Neural progenitor cell (in vitro differentiated cells): ENCODE measurements at regions not wholly inside any gene's neighbourhood (a gene's known extent, or its start where the extent isn't known, plus 50 kb on each side); places are given as distances from the start of the nearest gene placed in this dataset.
A peak's percentile ranks its signal among the peaks of the same experiment; 100 is the strongest.
"Not testable (repeated sequence)": the region's sequence is repeated elsewhere in the genome, so short reads cannot be mapped to it uniquely, and the experiment has no call there.

Experiments
- DNase-seq: peaks from one replicate; pipeline ENCODE4 v3.0.0-alpha.2; 2016; ENCODE audit warnings: low spot score
- H2AFZ ChIP-seq: fragments of 200-600 bp; sonication (generic); replicated peaks from 2 replicates; pipeline ENCODE4 v1.6.1; 2016; ENCODE audit warnings: antibody characterized with exemption
- H3F3A ChIP-seq: fragments of 200-600 bp; sonication (generic); 2 replicates; pipeline ENCODE4 v1.6.1; 2016; ENCODE audit warnings: antibody characterized with exemption, low read depth
- H3K27ac ChIP-seq: fragments of 200-600 bp; sonication (generic); 2 replicates; pipeline ENCODE4 v1.5.1; 2016; ENCODE audit warnings: mild to moderate bottlenecking
- H3K27me3 ChIP-seq: fragments of 200-600 bp; sonication (generic); 2 replicates; pipeline ENCODE4 v1.6.1; 2016; ENCODE audit warnings: mild to moderate bottlenecking, moderate library complexity
- H3K36me3 ChIP-seq: fragments of 200-600 bp; sonication (generic); 2 replicates; pipeline ENCODE4 v1.5.1; 2016
- H3K4me1 ChIP-seq: fragments of 200-600 bp; sonication (generic); 2 replicates; pipeline ENCODE4 v1.6.1; 2016; ENCODE audit warnings: mixed run types
- H3K4me2 ChIP-seq: fragments of 200-600 bp; sonication (generic); 2 replicates; pipeline ENCODE4 v1.6.1; 2016
- H3K4me3 ChIP-seq: fragments of 200-600 bp; sonication (generic); 2 replicates; pipeline ENCODE4 v1.5.1; 2016
- H3K79me2 ChIP-seq: fragments of 200-600 bp; sonication (generic); 2 replicates; pipeline ENCODE4 v1.6.1; 2016; ENCODE audit warnings: low read depth
- H3K9ac ChIP-seq: fragments of 200-600 bp; sonication (generic); 2 replicates; pipeline ENCODE4 v1.6.1; 2016
- H3K9me3 ChIP-seq: fragments of 200-600 bp; sonication (generic); 2 replicates; pipeline ENCODE4 v1.5.1; 2016; ENCODE audit warnings: low read depth
- H4K20me1 ChIP-seq: fragments of 200-600 bp; sonication (generic); 2 replicates; pipeline ENCODE4 v1.6.1; 2016; ENCODE audit warnings: low read depth
- H3K27ac Mint-ChIP-seq: 3 replicates; pipeline ENCODE4 v1.8.0; 2021; ENCODE audit warnings: mixed read lengths
- H3K27me3 Mint-ChIP-seq: 2 replicates; pipeline ENCODE4 v1.8.0; 2022; ENCODE audit warnings: low read depth, mild to moderate bottlenecking, inconsistent platforms, moderate library complexity, mixed read lengths; ENCODE audit not compliant: insufficient read depth
- H3K36me3 Mint-ChIP-seq: 3 replicates; pipeline ENCODE4 v1.8.0; 2021; ENCODE audit warnings: mixed read lengths
- H3K4me1 Mint-ChIP-seq: 3 replicates; pipeline ENCODE4 v1.8.0; 2021; ENCODE audit warnings: mixed read lengths
- H3K4me3 Mint-ChIP-seq: 3 replicates; pipeline ENCODE4 v1.8.0; 2021; ENCODE audit warnings: mild to moderate bottlenecking, moderate library complexity, mixed read lengths
- H3K9me3 Mint-ChIP-seq: 3 replicates; pipeline ENCODE4 v1.8.0; 2020; ENCODE audit warnings: mixed read lengths
- EZH2 ChIP-seq: fragments of 200-600 bp; sonication (generic); IDR thresholded peaks from 2 replicates; pipeline ENCODE4 v1.6.1; 2017; ENCODE audit warnings: antibody characterized with exemption, mild to moderate bottlenecking, moderate library complexity
- EZH2phosphoT487 ChIP-seq: fragments of 200-600 bp; sonication (generic); IDR thresholded peaks from 2 replicates; pipeline ENCODE4 v1.6.1; 2017; ENCODE audit warnings: antibody characterized with exemption
- TF ChIP-seq, protein P1 (sequence below): fragments of 200-600 bp; sonication (generic); IDR thresholded peaks from 2 replicates; pipeline ENCODE4 v1.5.1; 2017; ENCODE audit warnings: antibody characterized with exemption, mild to moderate bottlenecking

DNA sequence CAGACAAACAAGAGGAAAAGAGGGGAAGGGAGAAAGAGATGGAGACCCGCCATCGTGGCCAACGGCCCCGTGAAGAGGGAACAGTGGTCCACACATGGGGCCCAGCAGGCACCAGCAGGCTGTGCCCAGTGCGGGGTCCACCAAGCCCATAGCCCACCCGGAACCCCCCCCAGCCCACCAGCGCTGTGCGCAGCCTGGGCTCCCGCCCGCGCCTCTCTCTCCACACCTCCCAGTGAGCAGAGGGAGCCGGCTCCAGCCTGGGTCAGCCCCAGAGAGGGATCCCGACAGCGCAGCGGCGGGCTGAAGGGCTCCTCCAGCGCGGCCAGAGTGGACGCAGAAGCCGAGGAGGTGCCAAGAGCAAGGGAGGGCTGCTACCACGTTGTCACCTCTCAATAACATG lies 105.0 kb upstream of the TMTC1 start:
- DNase-seq: no peak
- no peak overlapping the region for H3K27ac Mint-ChIP-seq
- no peaks in the 10 kb centered on the region for H3K9me3 ChIP-seq
- no peaks in the 10 kb centered on the region for H3K79me2 ChIP-seq
- H3K4me2 ChIP-seq: no peak overlapping the region
- peaks cover 39% of the 10 kb centered on the region for H3K9me3 Mint-ChIP-seq
- H3K36me3 Mint-ChIP-seq: peaks cover 4% of the 10 kb centered on the region
- H3K27ac ChIP-seq: no peak overlapping the region
- H3F3A ChIP-seq: peaks cover 4% of the 10 kb centered on the region
- H3K9ac ChIP-seq: no peak overlapping the region
- H3K4me3 Mint-ChIP-seq: no peak overlapping the region
- H3K27me3 ChIP-seq: no peaks in the 10 kb centered on the region
- no peak overlapping the region for H2AFZ ChIP-seq
- H3K4me3 ChIP-seq: no peak overlapping the region
- peaks cover 10% of the 10 kb centered on the region for H3K4me1 Mint-ChIP-seq
- no peaks in the 10 kb centered on the region for H3K36me3 ChIP-seq
- no peaks in the 10 kb centered on the region for H3K4me1 ChIP-seq
- H4K20me1 ChIP-seq: no peaks in the 10 kb centered on the region
- TF ChIP-seq EZH2: no peak
- no peak for TF ChIP-seq EZH2phosphoT487
- TF ChIP-seq, protein P1, sequence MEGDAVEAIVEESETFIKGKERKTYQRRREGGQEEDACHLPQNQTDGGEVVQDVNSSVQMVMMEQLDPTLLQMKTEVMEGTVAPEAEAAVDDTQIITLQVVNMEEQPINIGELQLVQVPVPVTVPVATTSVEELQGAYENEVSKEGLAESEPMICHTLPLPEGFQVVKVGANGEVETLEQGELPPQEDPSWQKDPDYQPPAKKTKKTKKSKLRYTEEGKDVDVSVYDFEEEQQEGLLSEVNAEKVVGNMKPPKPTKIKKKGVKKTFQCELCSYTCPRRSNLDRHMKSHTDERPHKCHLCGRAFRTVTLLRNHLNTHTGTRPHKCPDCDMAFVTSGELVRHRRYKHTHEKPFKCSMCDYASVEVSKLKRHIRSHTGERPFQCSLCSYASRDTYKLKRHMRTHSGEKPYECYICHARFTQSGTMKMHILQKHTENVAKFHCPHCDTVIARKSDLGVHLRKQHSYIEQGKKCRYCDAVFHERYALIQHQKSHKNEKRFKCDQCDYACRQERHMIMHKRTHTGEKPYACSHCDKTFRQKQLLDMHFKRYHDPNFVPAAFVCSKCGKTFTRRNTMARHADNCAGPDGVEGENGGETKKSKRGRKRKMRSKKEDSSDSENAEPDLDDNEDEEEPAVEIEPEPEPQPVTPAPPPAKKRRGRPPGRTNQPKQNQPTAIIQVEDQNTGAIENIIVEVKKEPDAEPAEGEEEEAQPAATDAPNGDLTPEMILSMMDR: no peak
- H3K27me3 Mint-ChIP-seq: peaks cover 4% of the 10 kb centered on the region

DNA sequence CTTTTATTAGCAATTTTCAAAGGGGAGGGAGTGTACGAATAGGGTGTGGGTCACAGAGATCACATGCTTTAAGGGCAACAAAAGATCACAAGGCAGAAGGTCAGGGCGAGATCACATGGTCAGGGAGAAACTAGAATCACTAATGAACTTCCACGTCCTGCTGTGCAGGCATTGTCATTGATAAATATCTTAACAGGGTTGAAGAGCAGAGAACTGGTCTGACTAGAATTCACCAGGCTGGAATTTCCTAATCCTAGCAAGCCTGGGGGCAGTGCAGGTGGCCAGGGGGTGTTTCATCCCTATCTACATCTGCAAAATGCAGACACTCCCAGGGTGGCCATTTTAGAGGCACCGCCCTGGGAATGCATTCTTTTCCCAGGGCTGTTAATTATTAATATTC lies 101.2 kb upstream of the TMTC1 start:
- H3K4me1 ChIP-seq, H3K79me2 ChIP-seq, H3K9ac ChIP-seq, H3K36me3 ChIP-seq, H2AFZ ChIP-seq, H3F3A ChIP-seq, H3K27me3 Mint-ChIP-seq, H3K9me3 ChIP-seq, H3K4me3 ChIP-seq, H3K36me3 Mint-ChIP-seq, H4K20me1 ChIP-seq, H3K4me2 ChIP-seq, H3K27ac ChIP-seq, H3K27me3 ChIP-seq: not testable (repeated sequence)
- Mint-ChIP-seq H3K27ac (peak overlapping the region; percentile 25), H3K9me3 (peaks cover 47% of the 10 kb centered on the region), H3K4me3 (peak overlapping the region; percentile 2), H3K4me1 (peaks cover 13% of the 10 kb centered on the region)
- peak; percentile 30 for DNase-seq

DNA sequence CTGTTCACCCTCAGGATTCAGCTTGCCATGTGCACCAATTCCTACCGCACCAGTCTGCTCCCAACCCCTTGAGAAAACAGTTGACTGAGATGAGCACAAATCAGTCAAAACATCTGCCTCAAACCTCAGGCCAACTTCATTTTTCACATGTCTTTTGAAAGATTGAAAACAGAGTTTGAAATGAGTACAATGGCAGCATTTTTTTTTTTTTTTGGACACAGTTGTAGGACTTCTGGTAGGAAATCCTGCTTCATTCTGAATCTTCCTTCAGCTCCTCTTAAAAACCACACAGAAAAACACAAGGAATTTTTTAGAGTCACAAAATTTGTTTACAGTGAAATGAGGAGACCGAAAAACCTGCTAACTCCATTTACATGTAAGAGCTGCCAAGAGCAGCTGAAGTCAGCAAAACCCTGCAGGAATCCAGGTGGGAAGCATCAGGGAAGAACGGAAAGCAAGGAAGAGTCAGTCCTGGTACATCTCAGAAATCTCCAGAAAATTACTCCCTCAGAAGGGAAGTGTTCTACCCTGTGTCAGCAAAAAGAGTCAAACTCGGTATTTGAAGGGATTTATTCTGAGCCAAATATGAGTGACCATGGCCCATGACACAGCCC lies 100.3 kb upstream of the TMTC1 start:
- Mint-ChIP-seq H3K4me1 (peaks cover 16% of the 10 kb centered on the region), H3K9me3 (peaks cover 42% of the 10 kb centered on the region)

DNA sequence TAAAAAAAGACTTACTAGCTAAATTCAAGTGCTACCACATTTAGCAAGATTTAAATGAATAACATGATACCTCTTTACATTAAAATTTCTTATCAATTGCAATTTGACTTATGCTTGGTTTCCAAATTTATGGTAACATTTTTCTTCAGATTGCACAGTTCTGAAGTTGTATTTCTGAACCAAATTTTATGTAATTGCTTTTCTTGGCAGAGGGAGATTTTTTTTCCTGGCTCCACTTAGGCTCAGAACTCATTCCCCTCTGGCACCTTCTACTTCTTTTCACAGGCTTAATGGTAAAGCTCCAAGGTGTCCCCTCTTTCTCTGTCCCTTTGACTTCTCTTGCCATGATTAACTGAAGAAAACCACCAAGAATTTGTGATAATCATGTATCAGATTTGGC lies 99.8 kb upstream of the TMTC1 start:
- H3K9me3 ChIP-seq: no peaks in the 10 kb centered on the region
- TF ChIP-seq EZH2phosphoT487 (no peak), EZH2 (no peak)
- TF ChIP-seq, protein P1: no peak
- H3K9me3 Mint-ChIP-seq: peaks cover 42% of the 10 kb centered on the region
- H3K4me1 Mint-ChIP-seq: peaks cover 16% of the 10 kb centered on the region
- no peak overlapping the region for H3K4me2 ChIP-seq
- H3K27ac Mint-ChIP-seq: no peak overlapping the region
- H3F3A ChIP-seq: peaks cover 4% of the 10 kb centered on the region
- H2AFZ ChIP-seq: no peak overlapping the region
- no peaks in the 10 kb centered on the region for H4K20me1 ChIP-seq
- H3K27me3 Mint-ChIP-seq: peaks cover 2% of the 10 kb centered on the region
- no peak overlapping the region for H3K4me3 Mint-ChIP-seq
- H3K9ac ChIP-seq: no peak overlapping the region
- H3K27ac ChIP-seq: no peak overlapping the region
- no peaks in the 10 kb centered on the region for H3K36me3 ChIP-seq
- H3K79me2 ChIP-seq: no peaks in the 10 kb centered on the region
- H3K27me3 ChIP-seq: no peaks in the 10 kb centered on the region
- no peak overlapping the region for H3K4me3 ChIP-seq
- peaks cover 6% of the 10 kb centered on the region for H3K36me3 Mint-ChIP-seq
- no peaks in the 10 kb centered on the region for H3K4me1 ChIP-seq
- no peak for DNase-seq

More for the DNA sequence above, 100.3 kb upstream of the TMTC1 start:
- no peaks in the 10 kb centered on the region for H3K79me2 ChIP-seq
- no peak overlapping the region for H3K27ac ChIP-seq
- H3K36me3 ChIP-seq: no peaks in the 10 kb centered on the region
- no peak overlapping the region for H3K4me3 ChIP-seq
- peak overlapping the region; percentile 35 for H3K27ac Mint-ChIP-seq
- no peaks in the 10 kb centered on the region for H3K4me1 ChIP-seq
- H4K20me1 ChIP-seq: no peaks in the 10 kb centered on the region
- no peak for TF ChIP-seq EZH2
- TF ChIP-seq, protein P1: no peak
- TF ChIP-seq EZH2phosphoT487: no peak
- H3F3A ChIP-seq: peaks cover 4% of the 10 kb centered on the region
- no peaks in the 10 kb centered on the region for H3K27me3 ChIP-seq
- H3K4me3 Mint-ChIP-seq: no peak overlapping the region
- H3K9ac ChIP-seq: no peak overlapping the region
- H3K27me3 Mint-ChIP-seq: peaks cover 2% of the 10 kb centered on the region
- H3K9me3 ChIP-seq: no peaks in the 10 kb centered on the region
- no peak overlapping the region for H3K4me2 ChIP-seq
- DNase-seq: no peak
- no peak overlapping the region for H2AFZ ChIP-seq
- peaks cover 6% of the 10 kb centered on the region for H3K36me3 Mint-ChIP-seq
